Naive thymus-derived CD4-positive, alpha-beta T cell (primary cell): ENCODE measurements at regions not wholly inside any gene's neighbourhood (a gene's known extent, or its start where the extent isn't known, plus 50 kb on each side); places are given as distances from the start of the nearest gene placed in this dataset.

Experiments
- ATAC-seq: fragments of 150-1000 bp; cut with Tn5 transposase; 2 replicates; pipeline ENCODE4 v1.10.0; 2021; ENCODE audit warnings: mild to moderate bottlenecking, moderate library complexity
- CTCF ChIA-PET: fragments of 350-600 bp; sonication (Branson Sonifier 250); formaldehyde crosslinking; loops from one replicate; lab custom pipeline; 2021; ENCODE audit warnings: antibody characterized with exemption; lab: Charles Lee
- POLR2A ChIA-PET: fragments of 350-600 bp; sonication (Branson Sonifier 250); formaldehyde crosslinking; loops from one replicate; lab custom pipeline; 2021; ENCODE audit warnings: antibody characterized with exemption, inconsistent platforms; lab: Charles Lee
- DNase-seq, 9 donors: peaks; one replicate each; pipeline versions ENCODE4 v3.0.0 to v3.0.0-alpha.2; 2020 to 2022; ENCODE audit warnings: mixed read lengths in 1 of 9
- H3K27ac ChIP-seq: one replicate; pipeline ENCODE4 v1.7.0; 2013; ENCODE audit warnings: mild to moderate bottlenecking, low read depth, low read length, moderate library complexity
- H3K27me3 ChIP-seq, 2 donors: one replicate each; pipeline ENCODE4 v1.7.0; 2013; ENCODE audit warnings: low read length in 2 of 2, mild to moderate bottlenecking in 2 of 2, moderate library complexity in 2 of 2; ENCODE audit not compliant: control insufficient read depth in 2 of 2, insufficient read depth in 2 of 2
- H3K36me3 ChIP-seq, 3 experiments: 1 replicate in 2 of 3; 2 replicates in 1 of 3; pipeline ENCODE4 v1.7.0; 2013; ENCODE audit warnings: low read length in 3 of 3, mild to moderate bottlenecking in 3 of 3, moderate library complexity in 1 of 3; ENCODE audit not compliant: insufficient read depth in 3 of 3, control insufficient read depth in 2 of 3
- H3K4me1 ChIP-seq, 2 donors: one replicate each; pipeline ENCODE4 v1.7.0; 2013; ENCODE audit warnings: low read length in 2 of 2, mild to moderate bottlenecking in 2 of 2, moderate library complexity in 1 of 2; ENCODE audit not compliant: control insufficient read depth in 2 of 2, insufficient read depth in 2 of 2
- H3K4me3 ChIP-seq: 2 replicates; pipeline ENCODE4 v1.7.0; 2013; ENCODE audit warnings: mild to moderate bottlenecking, low read length
- H3K9me3 ChIP-seq, 3 experiments: 1 replicate in 2 of 3; 2 replicates in 1 of 3; pipeline ENCODE4 v1.7.0; 2013; ENCODE audit warnings: low read length in 3 of 3; ENCODE audit not compliant: control insufficient read depth in 2 of 3
- H3K27ac Mint-ChIP-seq, 9 donors: one replicate each; pipeline ENCODE4 v1.8.0; 2020 to 2022; ENCODE audit warnings: mixed read lengths in 9 of 9, mild to moderate bottlenecking in 8 of 9, moderate library complexity in 5 of 9, inconsistent platforms in 2 of 9
- H3K27me3 Mint-ChIP-seq, 5 donors: one replicate each; pipeline ENCODE4 v1.8.0; 2021 to 2022; ENCODE audit warnings: mixed read lengths in 5 of 5, mild to moderate bottlenecking in 1 of 5
- H3K36me3 Mint-ChIP-seq, 5 donors: one replicate each; pipeline ENCODE4 v1.8.0; 2020 to 2022; ENCODE audit warnings: mixed read lengths in 5 of 5, mild to moderate bottlenecking in 3 of 5, inconsistent platforms in 1 of 5
- H3K4me1 Mint-ChIP-seq, 7 donors: one replicate each; pipeline ENCODE4 v1.8.0; 2020 to 2022; ENCODE audit warnings: mixed read lengths in 7 of 7, mild to moderate bottlenecking in 3 of 7, inconsistent platforms in 1 of 7
- H3K4me3 Mint-ChIP-seq, 10 donors: one replicate each; pipeline ENCODE4 v1.8.0; 2020 to 2022; ENCODE audit warnings: mild to moderate bottlenecking in 10 of 10, mixed read lengths in 10 of 10, moderate library complexity in 6 of 10, inconsistent platforms in 2 of 10
- H3K9me3 Mint-ChIP-seq, 11 donors: one replicate each; pipeline ENCODE4 v1.8.0; 2020 to 2022; ENCODE audit warnings: mixed read lengths in 11 of 11, mild to moderate bottlenecking in 4 of 11, inconsistent platforms in 1 of 11, moderate library complexity in 1 of 11
- intact Hi-C, 2 donors: fragments of 100-400 bp; cut with micrococcal nuclease; formaldehyde crosslinking; loops; one replicate each; pipeline ENCODE4 v1.15.1; 2023

DNA sequence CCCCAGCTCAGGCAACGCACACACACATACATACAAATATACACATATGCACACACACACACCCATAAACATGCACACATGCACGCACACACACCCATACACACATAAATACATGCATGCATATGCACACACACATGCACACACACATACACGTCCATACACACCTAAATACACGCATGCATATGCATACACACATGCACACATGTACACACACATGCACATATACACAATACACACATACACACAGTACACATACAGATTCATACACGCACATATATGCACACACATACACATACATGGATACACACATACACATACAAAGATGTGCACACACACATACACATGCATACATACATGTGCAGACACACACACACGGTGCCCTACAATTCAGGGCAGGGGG, 496.6 kb downstream of the TBC1D22A start:
- ATAC-seq = no peak
- Histone ChIP-seq H3K27me3 (no peaks in the 10 kb centered on the region), H3K36me3 (no peaks in the 10 kb centered on the region), H3K27ac (no peak overlapping the region), H3K4me1 (no peaks in the 10 kb centered on the region), H3K9me3 (no peaks in the 10 kb centered on the region), H3K4me3 (no peak overlapping the region)
- intact Hi-C loops = no loop called here
- H3K4me3 Mint-ChIP-seq = no peak overlapping the region
- no peak overlapping the region for H3K27ac Mint-ChIP-seq
- peaks cover 0 to 24% (median 13%) of the 10 kb centered on the region in 5 donors for H3K27me3 Mint-ChIP-seq
- H3K9me3 Mint-ChIP-seq = peaks cover 0 to 3% (median 0%) of the 10 kb centered on the region in 11 donors
- H3K4me1 Mint-ChIP-seq = no peaks in the 10 kb centered on the region
- no peaks in the 10 kb centered on the region for H3K36me3 Mint-ChIP-seq
- POLR2A ChIA-PET = no interaction called here
- CTCF ChIA-PET = no interaction called here
- no peak for DNase-seq

DNA sequence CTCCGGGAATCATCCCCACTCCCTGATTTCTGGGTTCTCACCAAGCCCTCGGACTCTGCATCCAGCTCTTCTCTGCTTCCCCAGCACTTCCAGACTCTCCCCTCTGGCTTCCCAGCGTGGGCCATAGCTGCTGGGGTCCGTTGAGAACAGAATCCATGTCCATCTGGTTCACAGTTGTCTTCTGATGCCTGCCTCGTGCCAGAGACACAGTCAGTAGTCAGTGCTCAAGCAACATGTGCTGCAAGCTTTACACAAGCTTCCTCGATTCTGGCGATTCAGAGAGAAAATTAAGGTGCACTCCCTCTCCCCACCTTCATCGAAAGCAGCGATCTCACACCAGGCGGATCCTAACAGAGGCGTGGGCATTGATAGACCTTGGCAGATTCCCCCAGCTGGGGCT, 495.5 kb downstream of the TBC1D22A start:
- H3K9me3 ChIP-seq = no peaks in the 10 kb centered on the region
- Mint-ChIP-seq H3K36me3 (no peaks in the 10 kb centered on the region), H3K27me3 (peaks cover 0 to 21% (median 13%) of the 10 kb centered on the region in 5 donors), H3K27ac (no peak overlapping the region), H3K4me1 (no peaks in the 10 kb centered on the region), H3K4me3 (no peak overlapping the region), H3K9me3 (peaks cover 0 to 3% (median 0%) of the 10 kb centered on the region in 11 donors)
- no peaks in the 10 kb centered on the region for H3K27me3 ChIP-seq
- H3K27ac ChIP-seq = no peak overlapping the region
- CTCF ChIA-PET = no interaction called here
- H3K4me3 ChIP-seq = no peak overlapping the region
- no peaks in the 10 kb centered on the region for H3K36me3 ChIP-seq
- no peaks in the 10 kb centered on the region for H3K4me1 ChIP-seq
- no peak for ATAC-seq
- intact Hi-C loops = no loop called here
- POLR2A ChIA-PET = no interaction called here
- DNase-seq = no peak

- H3K36me3 ChIP-seq = no peaks in the 10 kb centered on the region
- no peak overlapping the region for H3K27ac ChIP-seq
- DNase-seq (no peak), ATAC-seq (no peak)
- H3K9me3 ChIP-seq = no peaks in the 10 kb centered on the region
- ChIA-PET CTCF (no interaction called here), POLR2A (no interaction called here)
- no peak overlapping the region for H3K4me3 ChIP-seq
- H3K27me3 ChIP-seq = no peaks in the 10 kb centered on the region
- H3K27me3 Mint-ChIP-seq = peaks cover 0 to 20% (median 13%) of the 10 kb centered on the region in 5 donors
- no peaks in the 10 kb centered on the region for H3K4me1 ChIP-seq
- H3K27ac Mint-ChIP-seq = no peak overlapping the region
- intact Hi-C loops = no loop called here
- H3K4me1 Mint-ChIP-seq = no peaks in the 10 kb centered on the region
- H3K36me3 Mint-ChIP-seq = no peaks in the 10 kb centered on the region
- no peak overlapping the region for H3K4me3 Mint-ChIP-seq
- peaks cover 0 to 3% (median 0%) of the 10 kb centered on the region in 11 donors for H3K9me3 Mint-ChIP-seq
These were observed 495.1 kb downstream of the TBC1D22A start for GRCh38 chr22:47257566-47257965.

DNA sequence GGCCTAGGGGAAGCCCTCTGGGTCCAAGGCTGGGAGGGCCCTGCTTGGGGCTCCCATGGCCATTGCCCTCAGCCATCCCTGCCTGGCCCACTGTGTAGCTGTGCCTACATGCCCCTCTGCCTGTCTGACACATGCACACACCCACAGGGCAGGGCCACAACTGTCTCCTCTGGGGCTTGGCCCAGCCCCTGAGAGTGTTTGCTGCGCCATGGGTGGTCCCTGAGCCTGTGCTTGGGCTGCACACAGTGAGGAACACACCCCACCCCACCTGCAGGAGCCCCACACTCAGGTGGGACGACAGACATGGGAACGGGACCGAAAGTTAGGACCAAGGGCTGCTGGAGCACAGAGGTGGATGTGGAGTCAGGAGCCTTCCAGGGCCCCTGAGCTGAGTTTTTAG, 489.5 kb downstream of the TBC1D22A start:
- H3K27ac Mint-ChIP-seq = no peak overlapping the region
- intact Hi-C loops = no loop called here

DNA sequence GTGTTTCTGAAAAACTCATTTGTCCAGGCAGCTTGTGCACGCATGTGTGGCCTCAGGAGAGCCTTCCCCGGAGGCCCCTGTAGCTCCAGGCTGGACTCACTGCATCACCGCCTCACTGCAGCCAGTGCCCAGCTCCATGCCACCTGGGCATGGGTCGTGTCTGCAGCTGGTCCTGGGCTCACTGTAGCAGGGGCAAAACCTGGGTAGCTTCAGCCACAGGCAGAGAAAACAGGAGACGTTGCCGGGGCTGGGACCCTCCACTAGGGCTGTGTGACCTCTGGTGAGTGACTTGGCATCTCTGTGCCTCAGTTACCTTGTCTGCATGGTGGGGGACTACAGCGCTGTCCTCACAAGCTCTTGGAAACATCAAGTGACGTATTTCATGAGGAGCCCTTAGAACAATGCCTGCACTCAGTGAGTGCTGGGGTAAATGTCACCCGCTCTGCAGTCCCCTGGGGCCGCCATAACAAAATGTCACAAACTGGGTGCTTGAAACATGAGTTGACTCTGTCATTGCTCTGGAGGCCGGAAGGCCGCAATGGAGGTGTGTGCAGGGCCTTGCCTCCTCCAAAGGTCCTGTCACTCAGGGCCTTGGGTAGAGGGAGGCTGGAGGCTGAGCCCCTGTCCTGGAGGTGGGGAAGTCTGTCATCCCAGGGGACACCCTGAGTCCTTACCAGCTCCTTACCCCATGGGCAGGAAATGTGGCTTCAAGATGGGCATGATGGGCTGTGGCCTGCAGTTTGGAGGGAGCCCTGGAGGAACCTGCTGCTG, 488.7 kb downstream of the TBC1D22A start:
- ATAC-seq = no peak
- ChIA-PET POLR2A (no interaction called here), CTCF (no interaction called here)
- Mint-ChIP-seq H3K27ac (no peak overlapping the region), H3K9me3 (peaks cover 0 to 4% (median 0%) of the 10 kb centered on the region in 11 donors), H3K4me1 (no peaks in the 10 kb centered on the region), H3K36me3 (no peaks in the 10 kb centered on the region), H3K27me3 (peaks cover 0 to 39% (median 30%) of the 10 kb centered on the region in 5 donors), H3K4me3 (no peak overlapping the region)
- Histone ChIP-seq H3K27ac (no peak overlapping the region), H3K9me3 (no peaks in the 10 kb centered on the region), H3K27me3 (no peaks in the 10 kb centered on the region), H3K36me3 (no peaks in the 10 kb centered on the region), H3K4me3 (no peak overlapping the region), H3K4me1 (no peaks in the 10 kb centered on the region)
- intact Hi-C loops = no loop called here
- no peak for DNase-seq

More for the DNA sequence above, 489.5 kb downstream of the TBC1D22A start:
- Mint-ChIP-seq H3K4me1 (no peaks in the 10 kb centered on the region), H3K4me3 (no peak overlapping the region), H3K9me3 (peaks cover 0 to 4% (median 0%) of the 10 kb centered on the region in 11 donors), H3K27me3 (peaks cover 0 to 32% (median 23%) of the 10 kb centered on the region in 5 donors), H3K36me3 (no peaks in the 10 kb centered on the region)
- ChIA-PET POLR2A (no interaction called here), CTCF (no interaction called here)
- Histone ChIP-seq H3K9me3 (no peaks in the 10 kb centered on the region), H3K27ac (no peak overlapping the region), H3K36me3 (no peaks in the 10 kb centered on the region), H3K4me3 (no peak overlapping the region), H3K27me3 (no peaks in the 10 kb centered on the region), H3K4me1 (no peaks in the 10 kb centered on the region)
- ATAC-seq (no peak), DNase-seq (no peak)

GRCh38 chr22:47249370-47249928, 487.0 kb downstream of the TBC1D22A start:
- DNase-seq (no peak), ATAC-seq (no peak)
- H3K4me3 Mint-ChIP-seq = no peak overlapping the region
- Histone ChIP-seq H3K9me3 (no peaks in the 10 kb centered on the region), H3K27me3 (no peaks in the 10 kb centered on the region), H3K36me3 (no peaks in the 10 kb centered on the region), H3K27ac (no peak overlapping the region), H3K4me3 (no peak overlapping the region), H3K4me1 (no peaks in the 10 kb centered on the region)
- H3K27ac Mint-ChIP-seq = no peak overlapping the region
- no peaks in the 10 kb centered on the region for H3K4me1 Mint-ChIP-seq
- ChIA-PET POLR2A (no interaction called here), CTCF (no interaction called here)
- peaks cover 0 to 4% (median 1%) of the 10 kb centered on the region in 11 donors for H3K9me3 Mint-ChIP-seq
- intact Hi-C loops = no loop called here
- H3K27me3 Mint-ChIP-seq = peaks cover under 1 to 56% (median 39%) of the 10 kb centered on the region in 5 donors
- H3K36me3 Mint-ChIP-seq = no peaks in the 10 kb centered on the region

GRCh38 chr22:47248925-47249324, 486.5 kb downstream of the TBC1D22A start:
- Mint-ChIP-seq H3K9me3 (peaks cover 0 to 7% (median 4%) of the 10 kb centered on the region in 11 donors), H3K27me3 (peaks cover 2 to 59% (median 44%) of the 10 kb centered on the region in 5 donors), H3K4me3 (no peak overlapping the region), H3K27ac (no peak overlapping the region), H3K36me3 (no peaks in the 10 kb centered on the region), H3K4me1 (no peaks in the 10 kb centered on the region)
- ChIA-PET POLR2A (no interaction called here), CTCF (no interaction called here)
- no peaks in the 10 kb centered on the region for H3K27me3 ChIP-seq
- no peaks in the 10 kb centered on the region for H3K9me3 ChIP-seq
- H3K27ac ChIP-seq = no peak overlapping the region
- H3K4me3 ChIP-seq = no peak overlapping the region
- intact Hi-C loops = no loop called here
- no peak for ATAC-seq
- no peaks in the 10 kb centered on the region for H3K36me3 ChIP-seq
- H3K4me1 ChIP-seq = no peaks in the 10 kb centered on the region
- no peak for DNase-seq
